Loucy (cell line): ENCODE measurements at regions not wholly inside any gene's neighbourhood (a gene's known extent, or its start where the extent isn't known, plus 50 kb on each side); places are given as distances from the start of the nearest gene placed in this dataset.

Source experiments
- H2AFZ ChIP-seq: fragments of 200-600 bp; sonication (generic); 2 replicates; pipeline ENCODE4 v1.6.0; 2016; ENCODE audit warnings: antibody characterized with exemption, mild to moderate bottlenecking, low read length, moderate library complexity
- H3F3A ChIP-seq: fragments of 200-600 bp; 2 replicates; pipeline ENCODE4 v1.6.0; 2016; ENCODE audit warnings: antibody characterized with exemption, low read depth, mild to moderate bottlenecking
- H3K27me3 ChIP-seq: fragments of 200-600 bp; sonication (generic); 2 replicates; pipeline ENCODE4 v1.6.1; 2014; ENCODE audit warnings: low read length, mild to moderate bottlenecking; ENCODE audit not compliant: insufficient read depth, poor library complexity, severe bottlenecking
- H3K36me3 ChIP-seq: fragments of 200-600 bp; sonication (generic); 2 replicates; pipeline ENCODE4 v1.6.1; 2016; ENCODE audit warnings: low read length; ENCODE audit not compliant: insufficient read depth
- H3K4me1 ChIP-seq: fragments of 200-600 bp; sonication (generic); 2 replicates; pipeline ENCODE4 v1.5.1; 2014; ENCODE audit warnings: low read length, mild to moderate bottlenecking; ENCODE audit not compliant: insufficient read depth, poor library complexity, severe bottlenecking
- H3K4me2 ChIP-seq: fragments of 200-600 bp; sonication (generic); 2 replicates; pipeline ENCODE4 v1.6.0; 2014; ENCODE audit warnings: antibody characterized with exemption, low read length, low read depth, mild to moderate bottlenecking; ENCODE audit not compliant: poor library complexity, severe bottlenecking
- H3K4me3 ChIP-seq: fragments of 200-600 bp; sonication (generic); 2 replicates; pipeline ENCODE4 v1.5.1; 2014; ENCODE audit warnings: low read length, mild to moderate bottlenecking, mixed read lengths; ENCODE audit not compliant: poor library complexity, severe bottlenecking
- H3K79me2 ChIP-seq: fragments of 200-600 bp; sonication (generic); 2 replicates; pipeline ENCODE4 v1.6.1; 2014; ENCODE audit warnings: low read length; ENCODE audit not compliant: insufficient read depth
- H3K9ac ChIP-seq: fragments of 200-600 bp; sonication (generic); 2 replicates; pipeline ENCODE4 v1.6.0; 2014; ENCODE audit warnings: mild to moderate bottlenecking, low read depth, low read length, moderate library complexity; ENCODE audit not compliant: poor library complexity, severe bottlenecking
- H3K9me2 ChIP-seq: fragments of 200-600 bp; sonication (generic); replicated peaks from 2 replicates; pipeline ENCODE4 v1.6.1; 2016; ENCODE audit warnings: low read depth, low read length, mixed read lengths
- H3K9me3 ChIP-seq: fragments of 200-600 bp; sonication (generic); 2 replicates; pipeline ENCODE4 v1.6.1; 2014; ENCODE audit warnings: mild to moderate bottlenecking, antibody characterized with exemption, low read length, low read depth; ENCODE audit not compliant: insufficient read depth
- H4K20me1 ChIP-seq: fragments of 200-600 bp; sonication (generic); 2 replicates; pipeline ENCODE4 v1.6.0; 2014; ENCODE audit warnings: antibody characterized with exemption, low read length, mild to moderate bottlenecking; ENCODE audit not compliant: insufficient read depth, poor library complexity, severe bottlenecking
- CTCF ChIP-seq: fragments of 200-600 bp; sonication (generic); conservative IDR thresholded peaks from 2 replicates; pipeline ENCODE4 v1.5.1; 2014; ENCODE audit warnings: mild to moderate bottlenecking, antibody characterized with exemption, low read length
- EZH2phosphoT487 ChIP-seq: fragments of 200-600 bp; IDR thresholded peaks from 2 replicates; pipeline ENCODE4 v1.6.1; 2018; ENCODE audit warnings: antibody characterized with exemption, mild to moderate bottlenecking, moderate library complexity, borderline replicate concordance

- Histone ChIP-seq H4K20me1 (no peaks in the 10 kb centered on the region), H3K36me3 (no peaks in the 10 kb centered on the region), H3K9ac (no peak overlapping the region), H3K27me3 (no peaks in the 10 kb centered on the region), H3K9me2 (no peaks in the 10 kb centered on the region), H3K4me3 (no peak overlapping the region), H3K4me1 (no peaks in the 10 kb centered on the region), H3K79me2 (no peaks in the 10 kb centered on the region), H2AFZ (no peak overlapping the region), H3K9me3 (no peaks in the 10 kb centered on the region; the same call in 1 of the 2 replicates), H3K4me2 (no peak overlapping the region), H3F3A (no peaks in the 10 kb centered on the region)
- TF ChIP-seq CTCF, result no peak
- no peak for TF ChIP-seq EZH2phosphoT487
Observed at GRCh38 chr2:235358981-235359471, 134.8 kb upstream of the AGAP1 start.

DNA sequence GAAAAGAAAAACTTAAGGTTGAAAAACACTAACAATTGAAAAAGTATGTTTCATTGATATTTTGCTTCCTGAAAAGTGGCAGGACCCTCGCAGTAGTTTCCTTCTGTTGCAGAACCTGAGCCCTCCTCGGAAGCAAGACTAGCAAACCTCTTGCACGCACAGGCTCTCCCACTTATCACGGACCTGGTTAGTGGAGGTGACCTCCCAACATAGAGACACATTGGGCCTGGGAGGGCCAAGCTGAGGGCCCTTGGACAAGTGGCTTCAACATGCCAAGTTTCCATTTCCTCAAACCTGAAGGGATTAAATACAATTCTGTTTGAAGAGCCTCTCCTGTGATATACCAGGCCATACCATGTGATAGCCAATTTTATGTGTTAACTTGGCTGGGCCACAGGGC, 133.4 kb upstream of the AGAP1 start:
- Histone ChIP-seq H4K20me1 (no peaks in the 10 kb centered on the region), H3K9me3 (no peaks in the 10 kb centered on the region; the same call in 1 of the 2 replicates), H3K9ac (no peak overlapping the region), H3F3A (no peaks in the 10 kb centered on the region), H3K27me3 (no peaks in the 10 kb centered on the region), H3K36me3 (no peaks in the 10 kb centered on the region), H3K4me3 (no peak overlapping the region), H3K79me2 (no peaks in the 10 kb centered on the region), H3K4me1 (no peaks in the 10 kb centered on the region), H3K9me2 (no peaks in the 10 kb centered on the region), H2AFZ (no peak overlapping the region), H3K4me2 (no peak overlapping the region)
- no peak for TF ChIP-seq EZH2phosphoT487
- TF ChIP-seq CTCF, result no peak

DNA sequence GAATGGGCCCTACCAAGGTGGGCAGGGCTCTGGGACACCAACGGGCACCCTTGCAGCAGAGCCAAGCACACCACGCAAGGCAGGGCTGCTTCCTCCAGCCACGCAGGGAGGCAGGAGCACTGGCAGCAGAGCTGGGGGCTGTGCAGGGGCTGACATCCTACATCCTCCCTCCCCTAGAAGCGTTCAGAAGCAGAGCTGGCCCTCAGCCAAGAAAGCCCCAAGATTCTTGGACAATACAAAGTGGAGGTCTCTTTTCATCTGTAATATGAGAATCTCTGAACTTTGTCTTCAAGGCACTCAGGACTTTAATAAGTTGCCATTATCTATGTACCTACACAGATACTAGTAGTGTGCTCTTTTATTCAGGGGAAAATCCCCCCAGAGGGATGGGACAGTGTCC, 128.1 kb upstream of the AGAP1 start:
- H3K9ac ChIP-seq, result no peak overlapping the region
- H3K79me2 ChIP-seq, result no peaks in the 10 kb centered on the region
- H3K4me2 ChIP-seq, result no peak overlapping the region
- no peaks in the 10 kb centered on the region; the same call in 1 of the 2 replicates for H3K9me3 ChIP-seq
- H3K27me3 ChIP-seq, result no peaks in the 10 kb centered on the region
- H3K4me1 ChIP-seq, result no peaks in the 10 kb centered on the region
- no peaks in the 10 kb centered on the region for H3K9me2 ChIP-seq
- TF ChIP-seq CTCF (no peak), EZH2phosphoT487 (no peak)
- no peaks in the 10 kb centered on the region for H3K36me3 ChIP-seq
- no peak overlapping the region for H2AFZ ChIP-seq
- no peaks in the 10 kb centered on the region for H3F3A ChIP-seq
- H3K4me3 ChIP-seq, result no peak overlapping the region
- H4K20me1 ChIP-seq, result no peaks in the 10 kb centered on the region
